Endothelial cell (in vitro differentiated cells): ENCODE measurements at regions not wholly inside any gene's neighbourhood (a gene's known extent, or its start where the extent isn't known, plus 50 kb on each side); places are given as distances from the start of the nearest gene placed in this dataset.

Source experiments
- DNase-seq: peaks from one replicate; pipeline ENCODE4 v3.0.0; 2021; ENCODE audit warnings: low spot score
- H3K27ac Mint-ChIP-seq: one replicate; pipeline ENCODE4 v1.8.0; 2021; ENCODE audit warnings: mixed read lengths, inconsistent platforms; ENCODE audit not compliant: unreplicated experiment
- H3K27me3 Mint-ChIP-seq: one replicate; pipeline ENCODE4 v1.8.0; 2021; ENCODE audit warnings: mild to moderate bottlenecking, moderate library complexity, mixed read lengths, inconsistent platforms; ENCODE audit not compliant: unreplicated experiment
- H3K36me3 Mint-ChIP-seq: one replicate; pipeline ENCODE4 v1.8.0; 2021; ENCODE audit warnings: mild to moderate bottlenecking, low read depth, mixed read lengths, inconsistent platforms; ENCODE audit not compliant: unreplicated experiment
- H3K4me1 Mint-ChIP-seq: one replicate; pipeline ENCODE4 v1.8.0; 2021; ENCODE audit warnings: mild to moderate bottlenecking, mixed read lengths, inconsistent platforms; ENCODE audit not compliant: unreplicated experiment
- H3K4me3 Mint-ChIP-seq: one replicate; pipeline ENCODE4 v1.8.0; 2021; ENCODE audit warnings: mild to moderate bottlenecking, mixed read lengths, inconsistent platforms; ENCODE audit not compliant: unreplicated experiment
- H3K9me3 Mint-ChIP-seq: one replicate; pipeline ENCODE4 v1.8.0; 2021; ENCODE audit warnings: mixed read lengths, inconsistent platforms; ENCODE audit not compliant: unreplicated experiment
- CTCF ChIP-seq: fragments of 200-600 bp; sonication (generic); IDR thresholded peaks from one replicate; pipeline ENCODE4 v1.5.0; 2021; ENCODE audit warnings: antibody characterized with exemption; ENCODE audit not compliant: unreplicated experiment

DNA sequence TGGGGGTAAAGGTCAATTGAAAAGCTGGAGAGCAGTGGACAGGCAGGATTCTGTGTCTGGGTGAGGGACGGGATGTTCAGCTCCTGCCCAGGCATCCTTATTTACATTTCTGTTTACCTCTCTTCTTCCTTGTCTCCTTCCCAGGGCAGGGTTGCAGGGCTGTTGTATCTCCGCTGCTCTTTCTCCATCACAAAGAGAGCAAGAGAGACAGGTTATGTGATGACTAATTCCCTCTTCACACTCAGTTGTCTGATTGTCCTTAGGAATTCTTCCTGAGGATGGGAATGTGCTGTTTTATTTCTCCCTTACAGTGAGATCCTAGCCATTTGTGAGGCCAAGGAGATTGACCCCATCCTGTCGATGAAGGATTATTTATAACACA lies 104.9 kb downstream of the VPREB1 start:
- DNase-seq: no peak
- H3K27me3 Mint-ChIP-seq: peaks cover 11% of the 10 kb centered on the region
- H3K9me3 Mint-ChIP-seq: no peaks in the 10 kb centered on the region
- no peak for TF ChIP-seq CTCF
- peaks cover 5% of the 10 kb centered on the region for H3K4me1 Mint-ChIP-seq
- no peak overlapping the region for H3K27ac Mint-ChIP-seq
- H3K4me3 Mint-ChIP-seq: no peak overlapping the region
- H3K36me3 Mint-ChIP-seq: no peaks in the 10 kb centered on the region

- no peak overlapping the region for H3K4me3 Mint-ChIP-seq
- no peak for DNase-seq
- no peaks in the 10 kb centered on the region for H3K9me3 Mint-ChIP-seq
- H3K4me1 Mint-ChIP-seq: peaks cover 5% of the 10 kb centered on the region
- no peak for TF ChIP-seq CTCF
- H3K27ac Mint-ChIP-seq: no peak overlapping the region
- H3K36me3 Mint-ChIP-seq: no peaks in the 10 kb centered on the region
- peaks cover 14% of the 10 kb centered on the region for H3K27me3 Mint-ChIP-seq
Measured at GRCh38 chr22:22351366-22351765, 106.8 kb downstream of the VPREB1 start.

- peaks cover 14% of the 10 kb centered on the region for H3K27me3 Mint-ChIP-seq
- no peaks in the 10 kb centered on the region for H3K36me3 Mint-ChIP-seq
- no peak for TF ChIP-seq CTCF
- no peak for DNase-seq
- no peaks in the 10 kb centered on the region for H3K9me3 Mint-ChIP-seq
- no peak overlapping the region for H3K4me3 Mint-ChIP-seq
- no peak overlapping the region for H3K27ac Mint-ChIP-seq
- peaks cover 8% of the 10 kb centered on the region for H3K4me1 Mint-ChIP-seq
Measured at GRCh38 chr22:22352371-22352999, 107.9 kb downstream of the VPREB1 start.

GRCh38 chr22:22355096-22355834 lies 110.7 kb downstream of the VPREB1 start:
- Mint-ChIP-seq H3K4me3 (no peak overlapping the region), H3K27me3 (peaks cover 13% of the 10 kb centered on the region), H3K4me1 (peaks cover 3% of the 10 kb centered on the region), H3K27ac (no peak overlapping the region), H3K9me3 (no peaks in the 10 kb centered on the region), H3K36me3 (no peaks in the 10 kb centered on the region)
- no peak for DNase-seq
- no peak for TF ChIP-seq CTCF
